Omental fat pad (tissue), 3 donors: ENCODE measurements at regions not wholly inside any gene's neighbourhood (a gene's known extent, or its start where the extent isn't known, plus 50 kb on each side); places are given as distances from the start of the nearest gene placed in this dataset.
"Not testable (repeated sequence)": the region's sequence is repeated elsewhere in the genome, so short reads cannot be mapped to it uniquely, and the experiment has no call there.

ENCODE experiments used
- ATAC-seq: fragments of 150-250 bp; one replicate; pipeline ENCODE4 v1.9.1; 2016; ENCODE audit warnings: mild to moderate bottlenecking, moderate library complexity; ENCODE audit not compliant: low FRiP score
- DNase-seq: peaks from one replicate; pipeline ENCODE4 v3.0.0-alpha.2; 2019; ENCODE audit warnings: low spot score
- CTCF ChIP-seq, 3 donors: fragments of 450-650 bp; IDR thresholded peaks; one replicate each; pipeline ENCODE4 v1.5.1; 2016 to 2017; ENCODE audit warnings: antibody characterized with exemption in 3 of 3, mild to moderate bottlenecking in 3 of 3, moderate library complexity in 2 of 3

GRCh38 chr1:185463433-185463832 lies 146.4 kb upstream of the IVNS1ABP start:
- no peak for TF ChIP-seq CTCF (IDR thresholded peaks at IDR 0.05)
- DNase-seq: no peak
- no peak for ATAC-seq

DNA sequence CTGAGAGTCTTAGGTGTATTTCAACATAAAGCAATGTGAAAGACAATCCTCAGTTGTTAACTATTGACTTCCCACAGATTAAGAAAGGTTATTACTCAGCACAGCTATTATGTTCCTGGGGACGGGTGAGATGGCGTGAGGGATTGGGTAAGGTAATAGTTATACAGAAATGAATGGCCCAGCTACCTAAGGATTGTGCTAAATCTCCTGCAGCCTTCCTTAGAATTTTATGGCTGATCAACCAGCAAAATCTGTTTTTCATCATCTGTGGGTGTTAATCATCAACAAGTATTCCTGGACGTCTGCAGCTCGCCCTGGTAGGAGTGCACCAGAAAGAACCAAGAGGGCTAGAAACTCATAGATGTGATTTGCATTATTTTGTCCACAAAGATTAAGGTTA lies 146.0 kb upstream of the IVNS1ABP start:
- DNase-seq: no peak
- ATAC-seq: no peak

DNA sequence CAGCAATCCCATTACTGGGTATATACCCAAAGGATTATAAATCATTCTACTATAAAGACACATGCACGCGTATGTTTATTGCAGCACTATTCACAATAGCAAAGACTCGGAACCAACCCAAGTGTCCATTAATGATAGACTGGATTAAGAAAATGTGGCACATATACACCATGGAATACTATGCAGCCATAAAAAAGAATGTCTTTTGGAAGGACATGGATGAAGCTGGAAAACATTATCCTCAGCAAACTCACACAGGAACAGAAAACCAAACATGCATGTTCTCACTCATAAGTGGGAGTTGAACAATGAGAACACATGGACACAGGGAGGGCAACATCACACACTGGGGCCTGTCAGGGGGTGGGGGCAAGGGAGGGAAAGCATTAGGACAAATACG lies 143.7 kb upstream of the IVNS1ABP start:
- not testable (repeated sequence) for ATAC-seq, DNase-seq

More for the DNA sequence above, 146.0 kb upstream of the IVNS1ABP start:
- TF ChIP-seq CTCF (IDR thresholded peaks at IDR 0.05): no peak

DNA sequence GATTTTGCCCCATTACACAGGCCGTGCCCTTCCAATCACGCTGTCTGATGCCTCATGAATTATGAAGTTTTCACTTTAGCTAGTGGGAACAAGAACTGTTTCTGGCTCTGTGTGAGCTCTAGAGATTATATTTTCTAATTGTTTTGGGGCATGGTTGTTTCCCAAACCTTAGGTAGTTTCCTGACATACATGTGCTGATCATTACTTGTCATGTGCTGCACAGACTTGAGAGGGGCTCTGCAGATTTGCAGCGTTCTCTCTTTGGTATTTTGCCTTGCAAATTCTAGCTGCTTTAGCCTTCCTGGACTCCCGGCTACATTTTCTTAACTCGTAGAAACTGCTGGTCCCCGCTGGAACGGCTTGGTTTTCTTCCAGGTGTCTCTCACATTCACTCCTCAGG lies 142.1 kb upstream of the IVNS1ABP start:
- no peak for TF ChIP-seq CTCF (IDR thresholded peaks at IDR 0.05)
- DNase-seq (no peak), ATAC-seq (no peak)

GRCh38 chr1:185458670-185459069 lies 141.6 kb upstream of the IVNS1ABP start:
- TF ChIP-seq CTCF (IDR thresholded peaks at IDR 0.05): no peak

DNA sequence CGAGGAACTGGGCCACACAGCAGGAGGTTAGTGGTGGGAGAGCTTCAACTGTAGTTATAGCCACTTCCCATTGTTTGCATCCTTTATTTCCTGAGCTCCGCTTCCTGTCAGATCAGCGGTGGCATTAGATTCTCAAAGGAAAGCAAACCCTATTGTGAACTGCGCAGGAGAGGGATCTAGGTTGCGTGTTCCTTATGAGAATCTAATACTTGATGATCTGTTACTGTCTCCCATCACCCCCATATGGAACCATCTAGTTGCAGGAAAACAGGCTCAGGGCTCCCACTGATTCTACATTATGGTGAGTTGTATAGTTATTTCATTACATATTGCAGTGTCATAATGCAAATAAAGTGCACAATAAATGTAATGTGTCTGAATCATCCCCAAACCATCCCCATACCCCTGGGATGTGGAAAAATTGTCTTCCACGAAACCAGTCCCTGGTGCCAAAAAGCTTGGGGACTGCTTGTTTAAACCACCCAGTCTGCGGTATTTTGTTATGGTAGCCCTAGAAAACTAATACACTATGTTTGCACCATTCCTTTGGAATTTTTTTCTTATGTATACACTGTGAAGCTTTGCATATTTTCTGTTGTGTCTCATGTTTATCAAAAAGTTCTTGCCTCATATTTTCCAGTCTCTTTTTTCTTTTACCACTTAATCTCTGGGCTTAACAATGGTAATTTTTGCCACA lies 136.6 kb upstream of the IVNS1ABP start:
- no peak for ATAC-seq
- TF ChIP-seq CTCF (IDR thresholded peaks at IDR 0.05): no peak
- DNase-seq: no peak

More at GRCh38 chr1:185458670-185459069, 141.6 kb upstream of the IVNS1ABP start:
- ATAC-seq (no peak), DNase-seq (no peak)

DNA sequence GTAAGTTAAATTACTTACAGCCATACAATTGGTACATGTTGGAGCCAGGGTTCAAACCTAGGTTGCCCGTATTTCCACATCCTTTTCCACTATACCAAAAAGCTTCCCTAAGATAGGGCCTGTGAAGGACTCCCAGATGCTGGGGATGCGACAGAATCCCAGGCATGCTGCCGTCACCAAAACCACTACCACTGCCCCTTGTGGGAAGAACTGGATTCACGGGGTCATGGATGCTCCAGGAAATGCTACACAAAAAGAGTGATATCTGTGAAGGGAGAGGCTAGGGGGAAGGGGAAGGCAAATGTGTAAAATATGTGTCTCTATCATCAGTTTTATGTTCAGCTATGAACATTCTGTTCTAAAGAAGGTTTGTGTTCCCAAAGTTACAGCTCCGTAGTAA lies 133.9 kb upstream of the IVNS1ABP start:
- TF ChIP-seq CTCF (IDR thresholded peaks at IDR 0.05): no peak
- no peak for ATAC-seq

More for the DNA sequence above, 133.9 kb upstream of the IVNS1ABP start:
- no peak for DNase-seq
